Progenitor cell of endocrine pancreas (in vitro differentiated cells): ENCODE measurements at regions not wholly inside any gene's neighbourhood (a gene's known extent, or its start where the extent isn't known, plus 50 kb on each side); places are given as distances from the start of the nearest gene placed in this dataset.

Experiments
- DNase-seq: peaks from one replicate; pipeline ENCODE4 v3.0.0; 2021; ENCODE audit warnings: low spot score; ENCODE audit not compliant: unreplicated experiment
- H3K27ac Mint-ChIP-seq: 2 replicates; pipeline ENCODE4 v1.8.0; 2021; ENCODE audit warnings: mild to moderate bottlenecking, moderate library complexity, mixed read lengths
- H3K27me3 Mint-ChIP-seq: 2 replicates; pipeline ENCODE4 v1.8.0; 2021; ENCODE audit warnings: mixed read lengths
- H3K36me3 Mint-ChIP-seq: 2 replicates; pipeline ENCODE4 v1.8.0; 2022; ENCODE audit warnings: mixed read lengths; ENCODE audit not compliant: insufficient read depth
- H3K4me1 Mint-ChIP-seq: 2 replicates; pipeline ENCODE4 v1.8.0; 2021; ENCODE audit warnings: low read depth, mixed read lengths
- H3K4me3 Mint-ChIP-seq: 2 replicates; pipeline ENCODE4 v1.8.0; 2021; ENCODE audit warnings: low read depth, mild to moderate bottlenecking, moderate library complexity, mixed read lengths
- H3K9me3 Mint-ChIP-seq: 2 replicates; pipeline ENCODE4 v1.8.0; 2021; ENCODE audit warnings: low read depth, mixed read lengths
- CTCF ChIP-seq: fragments of 200-600 bp; sonication (generic); IDR thresholded peaks from one replicate; pipeline ENCODE4 v1.5.0; 2021; ENCODE audit warnings: antibody characterized with exemption, mild to moderate bottlenecking; ENCODE audit not compliant: unreplicated experiment

- Mint-ChIP-seq H3K4me3 (no peak overlapping the region), H3K36me3 (no peaks in the 10 kb centered on the region), H3K4me1 (no peaks in the 10 kb centered on the region), H3K27ac (no peak overlapping the region), H3K27me3 (peaks cover 8% of the 10 kb centered on the region), H3K9me3 (no peaks in the 10 kb centered on the region)
- no peak for DNase-seq
- TF ChIP-seq CTCF, result no peak
These were observed 338.0 kb downstream of the RWDD3 start for GRCh38 chr1:95572002-95572401.

GRCh38 chr1:95572962-95573361, 339.0 kb downstream of the RWDD3 start:
- no peak for TF ChIP-seq CTCF
- no peaks in the 10 kb centered on the region for H3K9me3 Mint-ChIP-seq
- DNase-seq, result no peak
- no peaks in the 10 kb centered on the region for H3K36me3 Mint-ChIP-seq
- no peak overlapping the region for H3K4me3 Mint-ChIP-seq
- no peak overlapping the region for H3K27ac Mint-ChIP-seq
- H3K27me3 Mint-ChIP-seq, result peaks cover 9% of the 10 kb centered on the region
- H3K4me1 Mint-ChIP-seq, result no peaks in the 10 kb centered on the region

GRCh38 chr1:95575291-95575690, 341.3 kb downstream of the RWDD3 start:
- no peaks in the 10 kb centered on the region for H3K36me3 Mint-ChIP-seq
- peaks cover 18% of the 10 kb centered on the region for H3K27me3 Mint-ChIP-seq
- no peaks in the 10 kb centered on the region for H3K4me1 Mint-ChIP-seq
- DNase-seq, result no peak
- peaks cover 4% of the 10 kb centered on the region for H3K9me3 Mint-ChIP-seq
- H3K27ac Mint-ChIP-seq, result no peak overlapping the region
- H3K4me3 Mint-ChIP-seq, result no peak overlapping the region
- no peak for TF ChIP-seq CTCF

GRCh38 chr1:95578462-95578861, 344.5 kb downstream of the RWDD3 start:
- Mint-ChIP-seq H3K36me3 (no peaks in the 10 kb centered on the region), H3K27ac (no peak overlapping the region), H3K9me3 (peaks cover 4% of the 10 kb centered on the region), H3K4me1 (peaks cover 12% of the 10 kb centered on the region), H3K4me3 (no peak overlapping the region), H3K27me3 (peaks cover 18% of the 10 kb centered on the region)
- TF ChIP-seq CTCF, result no peak
- no peak for DNase-seq

GRCh38 chr1:95582191-95582590, 348.2 kb downstream of the RWDD3 start:
- Mint-ChIP-seq H3K4me3 (no peak overlapping the region), H3K27me3 (peaks cover 14% of the 10 kb centered on the region), H3K4me1 (peaks cover 17% of the 10 kb centered on the region), H3K27ac (no peak overlapping the region), H3K36me3 (no peaks in the 10 kb centered on the region), H3K9me3 (peaks cover 4% of the 10 kb centered on the region)
- no peak for DNase-seq
- TF ChIP-seq CTCF, result no peak

GRCh38 chr1:95582746-95583145, 348.7 kb downstream of the RWDD3 start:
- H3K9me3 Mint-ChIP-seq, result peaks cover 4% of the 10 kb centered on the region
- H3K27ac Mint-ChIP-seq, result no peak overlapping the region
- H3K4me1 Mint-ChIP-seq, result peaks cover 17% of the 10 kb centered on the region
- no peak overlapping the region for H3K4me3 Mint-ChIP-seq
- H3K36me3 Mint-ChIP-seq, result no peaks in the 10 kb centered on the region
- TF ChIP-seq CTCF, result no peak
- DNase-seq, result no peak
- peaks cover 14% of the 10 kb centered on the region for H3K27me3 Mint-ChIP-seq
